ENCODE measurements at regions not wholly inside any gene's neighbourhood (a gene's known extent, or its start where the extent isn't known, plus 50 kb on each side); places are given as distances from the start of the nearest gene placed in this dataset.

DNA sequence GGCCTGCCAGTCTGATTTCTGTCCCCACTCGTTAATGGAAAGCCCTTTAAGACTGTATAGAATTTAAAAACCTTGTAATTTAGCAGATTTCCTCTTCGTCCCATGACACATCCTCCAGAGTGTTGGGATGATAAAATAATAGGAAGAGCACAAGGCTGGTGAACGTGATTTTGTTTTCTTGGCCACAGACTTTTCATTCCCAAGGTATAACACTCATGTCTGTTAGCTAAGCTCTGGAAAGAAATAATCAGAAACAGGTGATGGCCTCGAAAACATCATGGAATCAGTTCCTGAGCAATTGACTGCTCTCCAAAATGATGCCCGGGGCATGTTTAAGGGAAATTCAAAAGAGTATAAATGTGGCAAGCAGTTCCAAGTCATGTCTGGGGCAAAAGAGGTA, 337.8 kb upstream of the TCF4 start:
- no peak for DNase-seq

DNA sequence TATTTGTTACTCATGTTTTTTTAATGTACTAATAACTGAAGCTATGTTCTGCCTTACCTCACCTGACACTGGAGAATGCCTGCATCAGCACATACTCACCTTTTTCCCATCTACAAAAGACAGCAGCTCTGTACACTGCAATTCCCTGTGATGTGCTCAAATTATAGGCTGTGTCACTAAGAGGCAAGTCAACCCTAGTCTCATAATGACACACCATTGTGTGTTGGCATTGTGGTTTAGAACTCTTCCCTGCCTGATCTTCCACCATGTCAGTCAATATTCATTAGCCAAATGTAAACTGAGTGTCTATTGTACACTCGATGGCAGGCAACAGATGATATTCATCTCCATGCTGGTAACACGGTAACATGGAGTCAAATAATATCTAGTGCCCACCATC, 332.1 kb upstream of the TCF4 start:
- no peak for DNase-seq

GRCh38 chr18:55918444-55918843, 330.5 kb upstream of the TCF4 start:
- no peak for DNase-seq

GRCh38 chr18:55912919-55913318, 324.9 kb upstream of the TCF4 start:
- DNase-seq = no peak

- no peak for DNase-seq
Observed at GRCh38 chr18:55912071-55912470, 324.1 kb upstream of the TCF4 start.

DNA sequence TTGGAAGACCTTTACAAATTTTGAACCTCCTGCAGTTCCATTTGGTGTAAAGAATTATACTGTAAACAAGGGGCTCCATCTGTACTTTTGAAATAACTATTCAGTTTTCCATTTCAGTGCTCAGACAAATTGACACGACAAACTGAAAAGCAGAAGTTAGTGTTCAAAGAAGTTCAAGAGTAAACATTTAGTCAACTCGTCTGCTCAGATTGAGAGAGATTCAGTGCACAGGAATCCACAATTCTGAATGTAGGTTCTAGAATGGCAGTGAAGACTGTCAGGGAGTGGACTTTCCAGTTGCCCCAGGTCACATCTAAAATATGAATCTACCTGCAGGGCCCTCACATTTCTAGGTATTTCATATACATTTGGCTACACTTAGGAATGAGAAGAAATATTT, 322.3 kb upstream of the TCF4 start:
- no peak for DNase-seq

GRCh38 chr18:55908901-55909366, 320.9 kb upstream of the TCF4 start:
- no peak for DNase-seq

DNA sequence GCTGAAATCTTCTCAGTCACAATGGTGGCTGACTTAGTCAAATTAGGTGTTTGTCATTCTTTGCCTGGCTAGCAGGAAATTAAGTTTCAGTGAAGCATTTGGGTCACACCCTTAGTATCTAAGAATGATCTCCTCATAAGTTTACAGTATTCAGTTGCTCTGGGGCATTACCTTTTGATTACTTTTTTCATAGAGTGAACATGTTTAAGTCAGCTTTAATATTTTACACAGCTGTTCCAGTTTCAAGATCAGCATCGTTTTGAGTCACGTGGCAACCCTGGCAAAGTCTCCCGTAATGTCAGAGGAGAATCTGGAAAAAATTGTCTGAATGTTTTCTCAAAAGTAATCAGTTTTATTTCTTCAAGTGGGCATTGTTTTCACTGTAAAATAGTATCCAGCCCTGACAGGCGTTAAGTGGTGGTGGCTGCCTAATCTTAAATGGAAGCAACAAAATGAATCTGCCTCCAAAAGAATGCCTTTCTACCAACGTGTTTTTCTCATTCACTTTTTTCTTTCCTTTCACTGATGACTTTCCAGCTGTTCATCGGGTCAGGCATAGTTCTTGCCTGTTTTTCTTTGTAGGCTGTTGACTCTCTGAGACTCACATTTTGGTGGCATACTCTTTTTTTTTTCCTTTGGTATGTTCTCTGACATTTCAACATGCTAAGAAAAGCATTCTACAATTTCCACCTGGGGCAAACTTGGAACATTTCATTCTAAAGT, 319.6 kb upstream of the TCF4 start:
- DNase-seq = peak in 1 of 2 experiments; percentile 46

DNA sequence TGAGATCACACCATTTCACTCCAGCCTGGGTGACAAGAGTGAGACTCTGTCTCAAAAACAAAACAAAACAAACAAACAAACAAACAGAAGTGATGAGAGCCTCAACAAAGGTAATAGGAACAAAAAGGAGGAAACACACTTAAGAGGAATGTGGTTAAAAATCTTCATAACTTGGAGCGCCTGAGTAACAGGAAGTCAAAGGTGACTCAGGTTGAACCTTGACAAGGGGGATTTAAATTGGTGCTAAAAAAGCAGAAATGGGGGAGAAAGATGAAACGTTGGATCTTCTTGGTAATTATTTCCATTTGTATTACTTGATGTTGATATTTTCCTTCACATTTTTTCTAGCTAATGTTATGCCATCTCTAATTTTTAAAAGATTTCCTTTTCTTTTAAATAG, 318.5 kb upstream of the TCF4 start:
- DNase-seq = no peak

DNA sequence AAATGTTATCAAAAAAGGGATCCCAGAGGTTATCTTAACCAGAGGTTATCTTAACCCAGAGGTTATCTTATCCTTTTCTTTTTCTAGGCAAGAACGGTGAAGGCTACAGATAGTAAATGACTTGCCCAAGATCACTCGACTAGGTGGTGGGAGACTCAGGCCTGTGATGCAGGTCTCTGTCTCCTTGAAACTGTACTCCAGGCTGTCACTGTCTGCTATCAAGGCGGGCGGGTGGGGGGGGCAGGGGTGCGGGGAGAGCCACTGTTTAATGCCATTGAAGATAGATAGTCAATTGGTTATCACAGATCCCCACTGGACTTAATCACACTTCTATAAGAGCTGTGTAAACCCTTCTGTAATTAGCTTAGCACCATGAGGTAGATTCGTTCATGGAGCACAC, 315.9 kb upstream of the TCF4 start:
- no peak for DNase-seq

GRCh38 chr18:55900380-55900779, 312.4 kb upstream of the TCF4 start:
- DNase-seq = no peak

DNA sequence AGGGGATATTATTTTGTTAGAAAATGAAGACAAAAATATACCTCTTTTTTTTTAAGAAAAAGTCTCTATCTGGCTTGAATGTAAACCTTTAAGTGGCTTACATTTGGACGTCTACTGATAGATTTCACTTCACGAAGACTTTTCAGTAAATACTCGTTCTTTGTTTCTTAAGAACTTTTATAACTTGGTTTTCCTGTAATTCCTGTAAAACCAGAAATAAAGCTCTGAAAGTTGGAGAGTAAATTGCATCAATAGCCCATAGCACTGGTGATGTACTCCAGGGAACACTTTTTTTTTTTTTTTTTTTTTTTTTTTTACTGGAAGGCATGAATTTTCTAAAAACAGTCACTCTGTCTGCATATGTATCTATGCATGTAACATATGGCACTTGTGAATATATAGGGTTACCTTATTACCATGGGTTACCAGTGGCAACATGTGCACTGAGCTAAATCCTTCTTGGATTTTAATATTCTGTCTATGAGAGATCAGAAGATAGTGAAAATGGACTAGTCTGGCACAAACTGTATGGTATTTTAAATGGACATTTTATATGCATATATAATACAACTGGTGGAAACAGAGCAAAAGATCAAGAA, 309.2 kb upstream of the TCF4 start:
- no peak for DNase-seq

DNA sequence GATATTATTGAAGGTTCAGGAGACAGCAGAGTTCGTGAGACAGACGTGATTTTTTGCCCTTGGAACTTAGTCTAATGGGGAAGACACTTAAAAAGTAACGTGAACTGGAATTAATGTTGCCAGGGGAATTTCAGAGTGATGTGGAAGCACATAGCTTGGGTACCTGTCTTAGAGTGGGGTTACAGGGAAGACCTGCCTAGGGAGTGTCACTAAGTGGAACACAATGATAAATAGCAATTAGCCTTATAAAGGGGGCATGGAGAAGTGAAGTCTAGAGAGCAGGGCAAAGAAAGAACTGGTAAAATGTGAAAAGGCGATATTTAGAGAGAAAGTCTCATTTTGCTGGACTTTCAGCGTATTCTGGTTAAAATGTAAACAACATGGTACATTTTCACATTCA, 306.0 kb upstream of the TCF4 start:
- peak in 1 of 2 experiments; percentile 13 for DNase-seq

- peak; percentile 48 to 65 for DNase-seq
Observed at GRCh38 chr18:55892862-55893813, 305.1 kb upstream of the TCF4 start.

- DNase-seq = no peak
Observed at GRCh38 chr18:55886886-55887285, 298.9 kb upstream of the TCF4 start.

GRCh38 chr18:55884498-55884897, 296.5 kb upstream of the TCF4 start:
- no peak for DNase-seq

- DNase-seq = no peak
Observed at GRCh38 chr18:55880617-55881016, 292.6 kb upstream of the TCF4 start.

- DNase-seq = no peak
Observed at GRCh38 chr18:55879331-55879730, 291.3 kb upstream of the TCF4 start.

DNA sequence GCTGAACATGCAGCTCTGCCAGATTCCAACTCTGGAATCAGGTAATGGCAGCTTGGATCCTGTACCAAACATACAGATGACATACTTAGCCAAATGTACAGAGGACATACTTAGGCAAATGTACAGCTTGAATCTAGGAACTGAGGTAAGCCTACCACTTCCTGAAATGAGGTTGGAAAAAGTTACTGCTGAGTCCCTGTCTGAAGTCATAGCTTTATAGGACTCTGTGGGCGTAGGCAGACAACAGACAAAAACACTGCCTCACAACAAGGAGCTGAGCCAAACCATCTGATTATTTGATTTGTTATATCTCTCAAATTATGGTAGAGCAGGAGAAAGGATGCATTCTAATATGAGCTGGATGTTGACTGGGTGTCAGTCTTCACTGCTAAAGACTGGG, 290.2 kb upstream of the TCF4 start:
- no peak for DNase-seq

GRCh38 chr18:55877321-55877720, 289.3 kb upstream of the TCF4 start:
- no peak for DNase-seq

- DNase-seq = no peak
Observed at GRCh38 chr18:55876254-55876653, 288.3 kb upstream of the TCF4 start.

DNA sequence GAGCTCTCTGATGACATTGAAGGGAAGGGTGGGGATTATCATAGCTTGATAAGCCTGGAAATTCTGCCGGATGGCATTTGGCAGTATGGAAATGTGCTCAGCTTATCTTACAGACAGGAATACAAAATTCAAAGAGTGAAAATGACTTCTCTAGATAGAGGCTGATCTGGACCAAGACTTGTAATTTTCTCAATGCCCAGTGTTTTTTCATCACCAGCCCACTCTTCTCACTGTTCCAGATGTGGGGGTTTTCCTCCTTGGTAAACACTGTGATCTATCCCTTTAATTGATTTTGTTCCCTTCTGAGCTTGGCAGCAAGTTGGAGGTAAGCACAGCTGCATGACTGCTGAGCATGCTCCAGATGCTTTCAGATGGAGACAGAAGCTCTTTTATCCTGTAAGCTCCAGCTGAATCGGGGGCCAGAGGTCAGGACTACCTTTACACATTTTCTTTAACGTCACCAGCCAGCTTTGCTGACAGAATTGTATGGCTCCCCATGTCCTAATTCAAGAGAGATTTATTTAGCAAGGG, 287.4 kb upstream of the TCF4 start:
- peak in 1 of 2 experiments; percentile 42 for DNase-seq
